IPS-NIHi11 (cell line): ENCODE measurements at regions not wholly inside any gene's neighbourhood (a gene's known extent, or its start where the extent isn't known, plus 50 kb on each side); places are given as distances from the start of the nearest gene placed in this dataset.
"Not testable (repeated sequence)": the region's sequence is repeated elsewhere in the genome, so short reads cannot be mapped to it uniquely, and the experiment has no call there.

Source experiments
- DNase-seq: peaks from one replicate; pipeline ENCODE4 v3.0.0; 2012; ENCODE audit warnings: mixed read lengths, low spot score

DNA sequence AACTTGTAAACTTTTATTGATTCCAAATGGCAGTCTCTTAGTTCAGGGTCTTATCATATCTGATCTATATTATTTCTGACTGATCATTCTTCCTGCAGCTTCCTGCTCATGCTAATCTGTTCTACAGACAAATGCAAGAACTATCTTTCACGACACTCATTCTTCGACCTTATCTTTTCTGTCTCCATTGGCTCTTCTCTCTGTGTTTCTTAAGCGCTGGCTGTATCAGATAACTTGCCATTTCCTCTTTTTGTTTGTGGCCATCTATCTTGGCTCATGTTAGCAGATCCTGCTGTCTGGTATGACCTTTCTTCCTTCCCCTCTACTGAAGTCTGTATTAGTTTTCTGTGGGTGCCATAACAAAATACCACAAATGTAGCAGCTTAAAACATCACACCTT is 230.5 kb upstream of the PUDP start:
- no peak for DNase-seq

DNA sequence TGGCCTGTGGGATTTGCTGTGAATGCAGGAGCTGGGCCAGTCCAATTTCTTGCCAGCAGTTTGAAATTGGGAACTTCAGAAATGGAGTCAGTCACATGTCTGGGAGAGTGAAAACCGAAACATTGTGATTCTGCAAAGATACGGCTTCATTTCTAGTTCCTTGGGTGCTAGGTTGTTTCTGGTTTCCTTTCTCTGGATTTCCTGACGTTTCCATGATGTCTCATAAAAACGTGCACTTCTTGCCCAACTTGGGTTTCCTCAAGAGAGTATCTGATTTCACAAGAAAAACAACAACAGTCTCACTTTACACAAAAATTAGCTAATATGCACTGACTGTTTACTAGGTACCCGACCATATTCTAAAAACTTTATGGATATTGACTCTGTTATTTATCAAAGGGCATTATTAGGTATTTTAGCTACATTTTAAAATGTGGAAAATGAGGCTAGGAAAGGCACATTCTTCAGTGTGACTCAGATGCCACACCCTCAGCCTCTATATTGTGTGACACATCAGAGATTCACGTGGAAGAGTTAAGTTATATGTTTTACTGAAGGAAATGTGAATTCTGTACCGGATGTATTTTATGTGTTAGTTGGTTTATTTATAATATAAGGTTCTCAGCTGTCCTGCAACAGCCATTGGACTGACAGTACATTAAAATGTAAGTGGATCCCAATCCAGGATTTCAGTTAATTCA is 225.0 kb upstream of the PUDP start:
- no peak for DNase-seq

- no peak for DNase-seq
These were observed 214.2 kb upstream of the PUDP start for GRCh38 chrX:7362111-7362510.

DNA sequence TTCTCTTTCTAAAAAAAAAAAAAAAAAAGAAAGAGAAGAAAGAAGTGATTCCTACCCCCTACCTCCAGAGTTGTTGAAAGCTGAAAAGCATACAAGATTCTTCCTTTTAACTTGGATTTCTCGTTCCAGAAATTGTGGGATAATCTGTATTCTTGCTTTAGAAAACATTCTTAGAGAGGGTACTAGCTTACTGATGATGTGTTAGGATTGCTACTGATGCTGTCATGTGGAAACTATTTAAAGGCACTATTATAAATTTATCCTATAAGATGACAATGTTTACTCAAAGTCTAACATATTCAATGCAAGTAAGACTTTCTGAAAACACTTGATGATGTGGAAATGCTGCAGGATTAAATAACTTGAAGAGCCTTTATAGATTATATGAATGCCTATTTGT is 204.0 kb upstream of the PUDP start:
- DNase-seq, result no peak

- no peak for DNase-seq
These were observed 199.5 kb upstream of the PUDP start for GRCh38 chrX:7347465-7347864.

DNA sequence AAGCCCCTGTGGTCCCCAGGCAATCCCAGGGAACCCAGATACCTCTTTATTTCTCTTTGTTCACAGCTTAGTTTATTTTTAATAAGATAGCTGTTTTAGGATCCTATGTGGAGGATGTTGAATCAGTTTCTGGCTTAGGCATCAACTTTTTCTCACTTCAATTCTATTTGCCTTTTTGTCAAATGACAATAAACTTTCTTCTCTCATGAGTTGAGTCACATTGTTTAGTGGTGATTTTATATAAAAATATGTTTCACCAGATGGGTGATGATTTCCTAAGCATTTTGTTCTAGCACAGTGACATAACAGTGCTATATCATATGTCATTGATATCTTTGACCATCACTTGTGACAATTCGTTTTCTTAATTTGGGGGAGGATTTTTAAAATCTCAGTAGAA is 198.1 kb upstream of the PUDP start:
- DNase-seq, result no peak

DNA sequence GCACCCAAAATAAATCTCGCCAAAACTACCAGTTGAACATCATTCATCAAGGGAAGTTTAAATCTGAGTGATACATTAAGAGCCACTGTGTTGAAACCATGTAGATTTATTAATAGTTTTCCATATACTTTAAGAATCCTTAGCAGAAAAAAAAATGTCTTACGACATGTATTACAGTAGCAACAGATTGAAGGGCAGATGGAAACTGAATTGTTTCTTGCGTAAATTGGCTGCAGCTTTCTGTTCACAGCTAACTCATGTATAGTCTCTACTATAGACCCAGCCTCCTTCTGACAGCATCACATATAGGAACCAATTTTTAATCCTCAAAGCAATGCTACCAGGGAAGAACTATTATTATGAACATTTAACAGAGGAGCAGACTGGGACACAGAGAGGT is 195.2 kb upstream of the PUDP start:
- no peak for DNase-seq

DNA sequence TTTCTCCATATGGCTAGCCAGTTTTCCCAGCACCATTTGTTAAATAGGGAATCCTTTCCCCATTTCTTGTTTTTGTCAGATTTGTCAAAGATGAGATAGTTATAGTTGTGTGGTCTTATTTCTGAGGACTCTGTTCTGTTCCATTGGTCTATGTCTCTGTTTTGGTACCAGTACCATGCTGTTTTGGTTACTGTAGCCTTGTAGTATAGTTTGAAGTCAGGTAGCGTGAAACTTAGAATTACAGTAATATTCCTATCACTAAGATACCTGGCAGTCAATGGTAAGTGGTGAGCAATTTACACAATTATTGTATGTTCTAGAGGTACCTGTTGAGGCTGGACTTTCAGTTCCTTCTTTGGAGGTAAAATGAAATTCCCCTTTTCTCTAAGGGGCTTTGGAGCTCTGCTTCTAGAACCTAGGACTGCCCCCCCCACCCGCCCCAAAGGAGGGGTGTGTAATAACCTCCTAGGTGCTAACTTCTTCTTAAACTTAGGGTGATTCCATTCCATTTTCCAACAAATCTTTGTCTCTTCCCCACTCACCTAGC is 187.9 kb upstream of the PUDP start:
- not testable (repeated sequence) for DNase-seq

- no peak for DNase-seq
These were observed 186.4 kb upstream of the PUDP start for GRCh38 chrX:7334253-7334935.

GRCh38 chrX:7330971-7331746 is 183.2 kb upstream of the PUDP start:
- no peak for DNase-seq

DNA sequence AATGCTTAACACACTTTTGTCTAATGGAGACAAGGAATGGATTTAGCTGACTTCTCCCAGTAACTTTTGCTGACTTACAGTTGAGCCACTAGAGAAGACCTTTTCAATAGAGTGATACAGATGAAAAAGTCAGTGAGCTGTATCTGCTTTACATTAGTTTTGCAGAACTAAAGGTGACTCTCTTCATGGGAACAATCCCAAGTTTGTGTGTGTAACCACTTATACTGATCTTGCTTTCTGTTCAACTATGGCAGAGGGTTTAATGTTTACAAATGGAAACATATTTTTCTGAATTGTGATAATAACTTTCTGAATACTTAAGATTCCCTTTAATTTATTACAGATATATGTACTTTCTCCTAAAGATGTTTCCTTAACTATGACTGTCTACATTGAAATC is 182.6 kb upstream of the PUDP start:
- no peak for DNase-seq

DNA sequence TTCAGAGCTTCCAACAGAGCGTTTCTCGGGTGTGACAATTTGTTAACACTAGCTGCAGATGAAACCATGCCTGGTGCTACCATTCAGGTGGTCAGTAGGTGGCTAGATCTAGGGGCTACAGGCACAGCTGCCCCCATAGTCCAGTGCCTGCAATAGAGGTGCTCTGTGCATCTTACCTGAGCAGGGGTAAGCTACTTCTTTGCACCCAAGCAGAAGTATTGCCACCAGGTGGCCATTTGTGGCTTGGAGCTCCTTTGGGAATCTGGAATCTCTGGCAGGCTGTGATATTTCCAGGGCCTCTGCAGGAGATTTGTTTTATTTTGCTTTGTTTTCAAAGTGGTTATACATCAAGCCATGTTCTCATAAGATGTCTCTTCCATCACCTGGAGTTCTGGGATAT is 170.7 kb upstream of the PUDP start:
- DNase-seq, result peak; percentile 14

GRCh38 chrX:7318241-7318640 is 170.3 kb upstream of the PUDP start:
- no peak for DNase-seq

DNA sequence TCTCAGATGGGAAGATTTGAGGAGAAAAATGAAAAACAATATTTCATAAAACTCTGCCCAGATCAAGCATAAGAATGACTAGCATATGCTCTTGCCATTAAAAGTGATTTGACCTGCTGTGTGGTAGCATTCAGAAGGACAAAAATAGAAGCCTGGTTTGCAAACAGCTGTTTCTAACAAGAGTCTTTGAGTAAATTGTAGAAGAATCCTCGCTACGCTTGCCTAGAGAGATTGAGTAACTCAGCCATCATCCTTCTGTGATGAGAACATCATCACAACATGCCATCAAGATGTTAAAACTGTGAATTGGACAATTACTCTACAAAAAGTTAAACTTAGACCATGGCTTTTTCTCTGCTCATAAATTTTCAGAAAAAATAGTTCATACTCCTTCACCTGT is 168.9 kb upstream of the PUDP start:
- no peak for DNase-seq

- no peak for DNase-seq
These were observed 168.3 kb upstream of the PUDP start for GRCh38 chrX:7316280-7316679.

- no peak for DNase-seq
These were observed 166.5 kb upstream of the PUDP start for GRCh38 chrX:7314425-7314824.

DNA sequence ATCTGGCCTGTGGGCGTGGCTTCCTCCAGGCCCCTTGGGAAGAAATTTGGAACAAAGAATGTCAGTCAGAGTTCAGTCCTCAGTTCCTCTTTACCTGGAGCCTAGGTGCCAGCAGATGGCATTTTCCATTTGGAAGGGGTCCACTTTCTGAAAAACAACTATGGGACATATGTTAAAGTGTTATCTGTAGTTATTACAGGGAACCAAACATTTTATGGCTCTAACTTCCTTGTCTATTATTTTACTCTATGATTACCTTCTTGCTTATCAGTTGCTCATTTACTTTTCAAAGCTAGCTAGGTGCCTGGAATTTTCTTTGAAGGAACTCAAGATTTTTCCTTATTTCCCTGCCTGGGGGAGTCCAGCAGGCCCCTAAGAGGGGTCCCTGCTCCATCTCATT is 159.8 kb upstream of the PUDP start:
- DNase-seq, result no peak

DNA sequence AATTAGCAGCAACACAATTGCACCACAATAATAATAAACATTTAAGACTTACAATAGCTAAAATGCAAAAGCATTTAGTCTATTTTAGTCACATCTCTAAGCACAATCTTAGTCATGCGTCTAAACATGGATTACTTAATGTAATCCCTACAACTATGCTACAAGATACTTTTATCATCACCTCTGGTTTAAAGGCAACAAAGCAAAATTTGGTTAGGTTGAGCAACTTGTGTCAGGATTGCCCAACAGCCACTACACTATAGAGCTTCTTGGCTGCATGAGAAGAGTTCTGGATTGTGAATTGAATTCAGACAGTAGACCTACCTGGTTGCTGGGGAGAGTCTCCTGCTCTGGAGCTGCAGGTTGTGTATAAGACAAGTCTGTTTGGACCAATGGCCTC is 146.5 kb upstream of the PUDP start:
- no peak for DNase-seq

DNA sequence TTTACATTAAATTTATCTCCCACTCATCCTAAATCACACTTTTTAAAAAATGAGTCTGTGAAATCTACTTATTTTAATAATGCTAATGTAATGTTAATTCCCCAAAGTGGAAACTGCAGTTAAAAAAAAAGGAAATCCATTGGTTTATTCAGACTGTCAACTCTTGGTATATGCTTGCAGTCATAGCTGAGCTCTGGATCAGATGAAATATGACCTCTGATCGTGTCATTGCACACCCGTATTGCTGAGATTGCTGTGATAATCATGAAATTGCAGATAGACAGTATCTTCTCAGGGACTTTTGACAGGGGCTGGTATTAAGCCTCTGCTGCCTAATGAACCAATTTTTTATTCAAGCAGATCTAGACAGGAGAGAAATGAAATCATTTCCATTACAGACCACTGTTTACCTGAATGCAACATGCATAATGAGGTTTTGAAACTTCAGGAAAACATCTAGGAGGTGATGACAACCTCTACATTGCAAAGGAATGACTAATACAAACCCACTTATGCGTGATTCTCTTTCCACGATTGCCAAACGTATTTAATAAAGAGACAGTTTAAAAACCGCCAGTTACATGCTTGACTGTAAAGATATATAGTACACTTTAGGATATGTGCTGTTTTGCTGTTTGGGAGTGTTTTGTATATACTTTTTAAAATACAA is 138.3 kb upstream of the PUDP start:
- DNase-seq, result no peak

DNA sequence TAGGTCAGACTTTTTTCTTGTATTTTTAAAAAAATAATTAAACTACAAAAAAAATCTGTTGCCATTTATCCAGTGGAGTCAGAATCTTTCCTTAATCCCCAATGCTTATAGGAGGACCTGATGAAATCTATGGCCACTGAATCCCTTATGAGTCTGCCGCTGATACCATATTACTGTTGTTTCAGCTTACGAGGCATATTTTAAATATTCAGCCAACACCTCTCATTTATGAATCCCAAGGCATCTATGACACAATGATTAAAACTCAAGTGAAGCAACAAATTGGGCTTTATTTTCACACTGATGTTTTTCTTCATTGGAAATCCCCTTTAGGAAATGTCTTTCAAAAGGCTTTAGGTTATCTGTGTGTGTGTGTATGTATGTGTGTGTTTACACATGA is 137.8 kb upstream of the PUDP start:
- DNase-seq, result no peak

DNA sequence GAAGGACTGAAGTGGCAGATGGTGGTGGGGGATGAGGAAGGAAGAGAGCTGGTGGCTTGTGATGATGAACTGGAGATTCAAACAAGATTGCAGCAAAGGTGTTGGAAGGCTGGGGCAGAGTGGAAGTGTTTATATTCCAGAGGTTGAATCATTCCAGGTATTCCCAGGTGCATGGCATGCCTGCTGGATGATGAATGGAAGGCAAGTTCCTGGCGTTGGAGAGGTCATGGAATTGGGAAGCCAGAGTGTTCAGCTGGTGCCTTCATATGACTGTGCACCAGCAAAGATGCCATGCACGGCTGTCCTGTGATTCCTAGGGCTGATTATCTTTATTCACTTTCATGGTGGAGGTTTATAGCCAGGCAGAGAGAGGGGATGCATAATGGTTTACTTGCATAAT is 135.8 kb upstream of the PUDP start:
- DNase-seq, result no peak

DNA sequence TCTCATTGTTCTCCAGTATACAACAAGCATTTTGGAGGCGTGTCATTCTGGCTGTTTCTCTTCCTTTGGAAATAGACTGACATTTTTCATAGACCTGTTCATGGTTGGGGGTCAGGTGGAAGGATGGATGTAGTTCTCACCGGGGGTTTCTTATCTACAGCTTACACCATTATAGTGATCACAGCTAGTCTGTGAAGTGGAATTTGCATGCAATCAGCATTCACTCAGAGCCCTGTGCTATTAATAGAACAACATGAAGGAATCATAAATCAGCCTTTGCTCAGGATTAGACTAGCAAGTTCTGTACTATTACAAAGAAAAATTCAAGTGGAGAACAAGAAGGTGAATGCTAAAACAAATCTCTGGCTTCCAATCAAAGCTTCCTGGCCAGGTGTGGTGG is 132.6 kb upstream of the PUDP start:
- no peak for DNase-seq
